ENCODE measurements at regions not wholly inside any gene's neighbourhood (a gene's known extent, or its start where the extent isn't known, plus 50 kb on each side); places are given as distances from the start of the nearest gene placed in this dataset.

- Mint-ChIP-seq H3K9me3 (peaks cover 11% of the 10 kb centered on the region), H3K27me3 (ENCODE audit: low read depth) (peaks cover 20% of the 10 kb centered on the region), H3K4me1 (ENCODE audit: low read depth) (no peaks in the 10 kb centered on the region), H3K36me3 (ENCODE audit: insufficient read depth) (no peaks in the 10 kb centered on the region), H3K4me3 (no peak overlapping the region)
- no peak for DNase-seq
- ATAC-seq: no peak
Measured at GRCh38 chr7:45494885-45495284, 79.3 kb upstream of the ADCY1 start.

GRCh38 chr7:45495618-45496017, 78.5 kb upstream of the ADCY1 start:
- Mint-ChIP-seq H3K9me3 (peaks cover 11% of the 10 kb centered on the region), H3K4me1 (ENCODE audit: low read depth) (no peaks in the 10 kb centered on the region), H3K4me3 (no peak overlapping the region), H3K27me3 (ENCODE audit: low read depth) (peaks cover 21% of the 10 kb centered on the region), H3K36me3 (ENCODE audit: insufficient read depth) (no peaks in the 10 kb centered on the region)
- DNase-seq (no peak), ATAC-seq (no peak)

- no peak overlapping the region for H3K4me3 Mint-ChIP-seq
- DNase-seq (no peak), ATAC-seq (no peak)
- peaks cover 22% of the 10 kb centered on the region for H3K27me3 Mint-ChIP-seq (ENCODE audit: low read depth)
- no peaks in the 10 kb centered on the region for H3K36me3 Mint-ChIP-seq (ENCODE audit: insufficient read depth)
- peaks cover 3% of the 10 kb centered on the region for H3K9me3 Mint-ChIP-seq
- no peaks in the 10 kb centered on the region for H3K4me1 Mint-ChIP-seq (ENCODE audit: low read depth)
Measured at GRCh38 chr7:45500257-45500656, 73.9 kb upstream of the ADCY1 start.

GRCh38 chr7:45501791-45502190, 72.4 kb upstream of the ADCY1 start:
- Mint-ChIP-seq H3K4me3 (no peak overlapping the region), H3K4me1 (ENCODE audit: low read depth) (no peaks in the 10 kb centered on the region), H3K9me3 (peaks cover 16% of the 10 kb centered on the region), H3K27me3 (ENCODE audit: low read depth) (peaks cover 14% of the 10 kb centered on the region), H3K36me3 (ENCODE audit: insufficient read depth) (no peaks in the 10 kb centered on the region)
- ATAC-seq: no peak
- no peak for DNase-seq

- Mint-ChIP-seq H3K4me1 (ENCODE audit: low read depth) (no peaks in the 10 kb centered on the region), H3K9me3 (peaks cover 34% of the 10 kb centered on the region), H3K27me3 (ENCODE audit: low read depth) (peaks cover 2% of the 10 kb centered on the region), H3K4me3 (no peak overlapping the region), H3K36me3 (ENCODE audit: insufficient read depth) (no peaks in the 10 kb centered on the region)
- no peak for ATAC-seq
- DNase-seq: no peak
Measured at GRCh38 chr7:45506059-45506458, 68.1 kb upstream of the ADCY1 start.

GRCh38 chr7:45509222-45509621, 64.9 kb upstream of the ADCY1 start:
- no peaks in the 10 kb centered on the region for H3K27me3 Mint-ChIP-seq (ENCODE audit: low read depth)
- DNase-seq (no peak), ATAC-seq (no peak)
- no peak overlapping the region for H3K4me3 Mint-ChIP-seq
- no peaks in the 10 kb centered on the region for H3K4me1 Mint-ChIP-seq (ENCODE audit: low read depth)
- peaks cover 34% of the 10 kb centered on the region for H3K9me3 Mint-ChIP-seq
- no peaks in the 10 kb centered on the region for H3K36me3 Mint-ChIP-seq (ENCODE audit: insufficient read depth)

- Mint-ChIP-seq H3K4me3 (no peak overlapping the region), H3K36me3 (ENCODE audit: insufficient read depth) (no peaks in the 10 kb centered on the region), H3K9me3 (peaks cover 16% of the 10 kb centered on the region), H3K4me1 (ENCODE audit: low read depth) (no peaks in the 10 kb centered on the region), H3K27me3 (ENCODE audit: low read depth) (peaks cover 2% of the 10 kb centered on the region)
- DNase-seq: no peak
- no peak for ATAC-seq
Measured at GRCh38 chr7:45511721-45512597, 62.2 kb upstream of the ADCY1 start.

GRCh38 chr7:45514944-45515343, 59.2 kb upstream of the ADCY1 start:
- H3K36me3 Mint-ChIP-seq (ENCODE audit: insufficient read depth): no peaks in the 10 kb centered on the region
- H3K27me3 Mint-ChIP-seq (ENCODE audit: low read depth): peaks cover 2% of the 10 kb centered on the region
- DNase-seq: no peak
- no peak overlapping the region for H3K4me3 Mint-ChIP-seq
- H3K9me3 Mint-ChIP-seq: peaks cover 21% of the 10 kb centered on the region
- ATAC-seq: no peak
- no peaks in the 10 kb centered on the region for H3K4me1 Mint-ChIP-seq (ENCODE audit: low read depth)

- peaks cover 21% of the 10 kb centered on the region for H3K9me3 Mint-ChIP-seq
- DNase-seq: no peak
- no peak overlapping the region for H3K4me3 Mint-ChIP-seq
- peaks cover 2% of the 10 kb centered on the region for H3K27me3 Mint-ChIP-seq (ENCODE audit: low read depth)
- H3K36me3 Mint-ChIP-seq (ENCODE audit: insufficient read depth): no peaks in the 10 kb centered on the region
- H3K4me1 Mint-ChIP-seq (ENCODE audit: low read depth): no peaks in the 10 kb centered on the region
- ATAC-seq: no peak
Measured at GRCh38 chr7:45515346-45515745, 58.8 kb upstream of the ADCY1 start.
